Keratinocyte (primary cell): ENCODE measurements at regions not wholly inside any gene's neighbourhood (a gene's known extent, or its start where the extent isn't known, plus 50 kb on each side); places are given as distances from the start of the nearest gene placed in this dataset.

Source experiments
- DNase-seq: peaks from one replicate; pipeline ENCODE4 v3.0.0-alpha.2; 2011; ENCODE audit warnings: low read depth, missing footprints, low spot score
- FAIRE-seq: peaks from 2 replicates; lab custom pipeline; 2011; peaks lifted over from hg19 to GRCh38; lab: Jason Lieb, UNC
- H2AFZ ChIP-seq: 2 replicates; pipeline ENCODE4 v1.6.0; 2012; ENCODE audit warnings: low read length, control low read depth, inconsistent platforms; ENCODE audit not compliant: control insufficient read depth
- H3K27ac ChIP-seq: 2 replicates; pipeline ENCODE4 v1.5.1; 2011; ENCODE audit warnings: low read length; ENCODE audit not compliant: control insufficient read depth, insufficient read depth
- H3K27me3 ChIP-seq: 3 replicates; pipeline ENCODE4 v1.6.0; 2011; ENCODE audit warnings: low read length; ENCODE audit not compliant: control insufficient read depth, insufficient read depth; ENCODE audit errors: extremely low read depth
- H3K36me3 ChIP-seq, 2 experiments: 2 replicates in 1 of 2; 3 replicates in 1 of 2; pipeline ENCODE4 v1.5.1; 2011; ENCODE audit warnings: low read length in 2 of 2, mild to moderate bottlenecking in 1 of 2; ENCODE audit not compliant: control insufficient read depth in 2 of 2, insufficient read depth in 2 of 2; ENCODE audit errors: extremely low read depth in 1 of 2
- H3K4me1 ChIP-seq: 3 replicates; pipeline ENCODE4 v1.5.1; 2011; ENCODE audit warnings: low read length; ENCODE audit not compliant: control insufficient read depth, insufficient read depth; ENCODE audit errors: extremely low read depth
- H3K4me2 ChIP-seq: 3 replicates; pipeline ENCODE4 v1.6.0; 2011; ENCODE audit warnings: low read depth, low read length; ENCODE audit not compliant: control insufficient read depth, insufficient read depth; ENCODE audit errors: extremely low read depth
- H3K4me3 ChIP-seq, 3 experiments: fragments of 200-600 bp in 1 of 3; sonication (generic) in 1 of 3; 2 replicates in 2 of 3; 3 replicates in 1 of 3; pipeline ENCODE4 v1.5.1; 2011 to 2016; ENCODE audit warnings: low read length in 3 of 3, mild to moderate bottlenecking in 3 of 3, control low read depth in 2 of 3, inconsistent platforms in 1 of 3, low read depth in 1 of 3, mixed read lengths in 1 of 3, mixed run types in 1 of 3, moderate library complexity in 1 of 3; ENCODE audit not compliant: control insufficient read depth in 2 of 3, insufficient read depth in 2 of 3; ENCODE audit errors: extremely low read depth in 1 of 3
- H3K79me2 ChIP-seq: 2 replicates; pipeline ENCODE4 v1.6.0; 2012; ENCODE audit warnings: low read length; ENCODE audit not compliant: control insufficient read depth, insufficient read depth
- H3K9ac ChIP-seq: 3 replicates; pipeline ENCODE4 v1.6.0; 2011; ENCODE audit warnings: low read length; ENCODE audit not compliant: control insufficient read depth, insufficient read depth; ENCODE audit errors: extremely low read depth
- H3K9me1 ChIP-seq: 3 replicates; pipeline ENCODE4 v1.6.0; 2011; ENCODE audit warnings: low read length; ENCODE audit not compliant: control insufficient read depth, insufficient read depth; ENCODE audit errors: extremely low read depth
- H3K9me3 ChIP-seq: 2 replicates; pipeline ENCODE4 v1.5.1; 2012; ENCODE audit warnings: low read depth, low read length; ENCODE audit not compliant: control insufficient read depth
- H4K20me1 ChIP-seq: 3 replicates; pipeline ENCODE4 v1.6.0; 2011; ENCODE audit warnings: low read length; ENCODE audit not compliant: control insufficient read depth, insufficient read depth; ENCODE audit errors: extremely low read depth
- CTCF ChIP-seq, 3 experiments: IDR thresholded peaks in 1 of 3; conservative IDR thresholded peaks in 1 of 3; optimal IDR thresholded peaks in 1 of 3; 2 replicates in 2 of 3; 3 replicates in 1 of 3; pipeline versions ENCODE3 to v1.5.1; 2011; ENCODE audit warnings: low read length in 3 of 3, mild to moderate bottlenecking in 3 of 3, moderate library complexity in 2 of 3, control low read depth in 1 of 3, inconsistent platforms in 1 of 3; ENCODE audit not compliant: insufficient read depth in 2 of 3; ENCODE audit errors: extremely low read depth in 1 of 3
- EZH2 ChIP-seq: IDR thresholded peaks from one replicate; pipeline ENCODE4 v1.6.1; 2012; ENCODE audit warnings: inconsistent platforms, mild to moderate bottlenecking, low read length, moderate library complexity
- dilution Hi-C: fragments of 300-500 bp; cut with MboI; formaldehyde crosslinking; loops from one replicate; pipeline ENCODE4 v1.7.0; 2020; ENCODE audit warnings: low sequenced_read_pairs; ENCODE audit not compliant: extremely low pct_ligation_motif_present

- Histone ChIP-seq H3K79me2 (no peaks in the 10 kb centered on the region), H3K9ac (no peak overlapping the region), H3K4me2 (no peak overlapping the region), H3K9me3 (peaks cover 4% of the 10 kb centered on the region), H3K36me3 (no peaks in the 10 kb centered on the region), H3K4me1 (no peaks in the 10 kb centered on the region), H3K27ac (no peak overlapping the region), H3K9me1 (no peaks in the 10 kb centered on the region), H4K20me1 (no peaks in the 10 kb centered on the region), H3K4me3 (no peak overlapping the region), H3K27me3 (no peaks in the 10 kb centered on the region), H2AFZ (no peak overlapping the region)
- TF ChIP-seq CTCF (optimal IDR thresholded peaks at IDR 0.05 in 1 of 3, IDR thresholded peaks at IDR 0.05 in 1 of 3, conservative IDR thresholded peaks at IDR 0.05 in 1 of 3; ENCODE audit: extremely low read depth in 1 of 3, insufficient read depth in 2 of 3, low read length in 3 of 3) (no peak), EZH2 (no peak)
- DNase-seq (no peak), FAIRE-seq (no peak)
- dilution Hi-C loops: no loop called here
These were observed 311.9 kb downstream of the IRX2 start for GRCh38 chr5:2439608-2440007.

GRCh38 chr5:2433086-2433485, 318.4 kb downstream of the IRX2 start:
- H3K4me1 ChIP-seq: no peaks in the 10 kb centered on the region
- dilution Hi-C loops: no loop called here
- H2AFZ ChIP-seq: no peak overlapping the region
- no peaks in the 10 kb centered on the region for H3K36me3 ChIP-seq
- no peaks in the 10 kb centered on the region for H3K9me3 ChIP-seq
- no peaks in the 10 kb centered on the region for H3K9me1 ChIP-seq
- no peak overlapping the region for H3K9ac ChIP-seq
- H3K4me3 ChIP-seq: no peak overlapping the region
- H3K27me3 ChIP-seq: no peaks in the 10 kb centered on the region
- no peak for TF ChIP-seq CTCF (optimal IDR thresholded peaks at IDR 0.05 in 1 of 3, IDR thresholded peaks at IDR 0.05 in 1 of 3, conservative IDR thresholded peaks at IDR 0.05 in 1 of 3; ENCODE audit: extremely low read depth in 1 of 3, insufficient read depth in 2 of 3, low read length in 3 of 3)
- TF ChIP-seq EZH2: no peak
- no peak overlapping the region for H3K27ac ChIP-seq
- DNase-seq (no peak), FAIRE-seq (no peak)
- no peaks in the 10 kb centered on the region for H4K20me1 ChIP-seq
- no peaks in the 10 kb centered on the region for H3K79me2 ChIP-seq
- H3K4me2 ChIP-seq: no peak overlapping the region
